ENCODE measurements at regions not wholly inside any gene's neighbourhood (a gene's known extent, or its start where the extent isn't known, plus 50 kb on each side); places are given as distances from the start of the nearest gene placed in this dataset.

GRCh38 chr18:28863396-28863795 is 686.5 kb upstream of the CDH2 start:
- TF ChIP-seq CTCF (IDR thresholded peaks at IDR 0.05) (no peak), POLR2A (IDR thresholded peaks at IDR 0.05) (no peak)

All from body of pancreas (tissue), 4 donors.